ENCODE measurements at regions not wholly inside any gene's neighbourhood (a gene's known extent, or its start where the extent isn't known, plus 50 kb on each side); places are given as distances from the start of the nearest gene placed in this dataset.

GRCh38 chr19:30722761-30723160, 350.6 kb downstream of the ZNF536 start:
- no peak for DNase-seq

DNA sequence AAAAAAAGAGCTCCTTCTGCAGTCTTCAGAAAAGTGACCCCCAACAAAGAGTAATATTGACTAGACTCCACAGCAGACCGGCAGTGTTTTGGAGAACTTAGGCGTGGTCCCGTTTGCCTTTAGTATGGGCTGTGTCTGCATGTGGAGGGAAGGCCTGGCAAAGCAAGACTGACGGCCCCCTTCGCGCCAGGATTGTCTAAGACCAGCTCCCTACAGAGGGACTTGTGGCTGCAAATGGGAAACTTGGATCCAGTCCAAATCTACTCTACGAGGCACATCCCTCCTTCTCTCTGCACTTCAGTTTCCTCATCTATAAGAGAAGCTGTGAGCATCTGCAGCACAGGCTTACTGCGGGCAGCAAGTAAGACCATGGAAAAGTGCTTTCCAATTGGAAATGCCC, 350.0 kb downstream of the ZNF536 start:
- no peak for DNase-seq

DNA sequence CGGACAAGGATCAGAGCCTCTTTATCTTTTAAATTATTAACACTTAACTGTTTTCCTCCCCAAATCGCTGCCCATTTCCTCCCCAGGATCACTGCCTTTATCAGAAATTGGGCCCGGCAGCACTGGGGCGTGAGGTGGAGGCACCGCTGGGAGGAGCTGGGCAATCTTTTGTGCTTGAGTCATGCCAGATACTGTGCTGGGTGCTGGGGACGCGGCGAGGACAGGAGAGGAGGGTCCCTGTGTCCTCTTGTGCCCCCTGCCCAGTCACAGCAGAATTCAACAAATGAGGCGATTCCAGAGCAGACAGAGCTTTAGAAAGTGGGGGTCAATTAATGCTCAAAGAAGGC, 347.8 kb downstream of the ZNF536 start:
- DNase-seq = no peak

GRCh38 chr19:30719189-30719998, 347.2 kb downstream of the ZNF536 start:
- no peak for DNase-seq

DNA sequence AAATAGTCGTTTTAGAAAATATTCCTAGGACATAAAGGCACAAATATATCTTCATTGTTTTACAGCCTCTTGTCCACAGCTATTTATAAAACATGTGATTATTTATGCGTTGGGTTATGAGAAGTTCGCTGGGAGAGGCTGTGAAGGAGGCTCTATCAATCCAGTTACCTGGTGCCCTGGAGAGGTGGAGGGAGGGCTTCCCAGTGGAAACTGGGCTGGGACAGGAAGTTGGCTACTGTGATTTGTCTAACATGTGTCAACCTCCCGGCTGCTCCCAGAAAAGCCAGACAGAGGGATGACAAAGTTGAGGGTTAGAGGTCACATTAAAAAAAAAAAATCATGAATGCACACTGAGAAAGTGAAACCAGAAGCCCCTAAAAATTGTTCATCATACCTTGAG, 346.5 kb downstream of the ZNF536 start:
- DNase-seq = no peak

- DNase-seq = no peak
These were observed 345.8 kb downstream of the ZNF536 start for GRCh38 chr19:30718014-30718413.

DNA sequence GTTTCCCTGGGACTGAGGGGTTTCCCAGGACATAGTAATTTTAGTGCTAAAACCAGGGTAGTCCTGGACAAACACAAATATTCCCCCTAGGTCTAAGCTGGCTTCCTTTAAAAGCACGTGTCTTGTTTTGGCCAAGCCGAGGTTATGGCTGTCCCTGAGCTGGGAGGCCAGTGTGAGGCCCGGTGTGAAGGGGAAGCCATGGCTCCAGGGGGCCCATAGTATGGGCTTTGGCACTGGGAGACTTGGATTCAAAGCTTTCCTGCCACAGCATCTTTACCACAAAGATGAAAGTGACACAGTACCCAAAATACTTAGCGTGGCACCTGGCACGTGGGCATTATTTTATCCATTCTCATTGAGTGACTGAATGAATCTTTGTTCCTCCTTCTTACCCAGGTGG, 345.2 kb downstream of the ZNF536 start:
- DNase-seq = no peak

DNA sequence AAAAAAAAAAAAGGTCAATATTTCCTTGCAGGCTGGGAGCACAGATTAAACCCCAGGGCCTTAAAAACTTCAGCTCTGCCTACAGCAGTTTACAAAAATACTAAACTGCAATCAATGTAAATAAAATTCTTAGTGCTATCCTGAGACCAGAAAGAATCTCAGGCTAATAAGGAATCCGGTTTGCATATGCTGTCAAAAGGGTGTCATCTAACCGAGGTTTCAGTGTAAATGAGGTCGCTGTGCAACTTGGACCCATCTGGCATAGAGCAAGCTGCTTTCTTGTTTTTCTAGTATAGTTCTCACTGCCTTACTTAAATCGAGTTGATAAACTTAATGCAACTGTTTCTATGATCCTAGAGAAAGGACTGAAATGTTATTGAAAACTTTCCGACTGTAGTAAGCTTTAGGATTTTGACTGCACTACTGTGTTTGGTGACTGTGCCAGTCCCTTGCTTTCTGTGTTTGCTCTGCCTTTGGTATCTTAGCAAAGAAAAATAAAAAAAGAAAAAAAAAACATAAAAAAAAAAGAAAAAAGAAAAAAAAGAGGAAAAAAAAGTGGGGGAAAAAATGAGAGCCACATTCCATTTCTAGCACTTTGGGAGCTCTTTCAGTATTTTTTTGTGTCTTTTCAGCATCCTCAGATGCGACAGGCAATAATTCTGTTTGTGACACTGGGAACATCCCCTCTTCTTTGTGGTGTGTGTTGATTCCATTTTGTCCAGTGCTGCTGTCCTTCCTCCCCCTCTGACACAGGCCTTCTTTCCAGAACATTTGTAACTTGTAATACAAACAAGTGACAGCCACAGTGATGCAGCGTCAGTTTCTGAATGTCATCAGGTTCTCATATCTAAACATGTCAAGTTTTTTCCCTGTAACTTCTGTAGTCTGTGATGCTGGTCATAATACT, 340.5 kb downstream of the ZNF536 start:
- no peak for DNase-seq

DNA sequence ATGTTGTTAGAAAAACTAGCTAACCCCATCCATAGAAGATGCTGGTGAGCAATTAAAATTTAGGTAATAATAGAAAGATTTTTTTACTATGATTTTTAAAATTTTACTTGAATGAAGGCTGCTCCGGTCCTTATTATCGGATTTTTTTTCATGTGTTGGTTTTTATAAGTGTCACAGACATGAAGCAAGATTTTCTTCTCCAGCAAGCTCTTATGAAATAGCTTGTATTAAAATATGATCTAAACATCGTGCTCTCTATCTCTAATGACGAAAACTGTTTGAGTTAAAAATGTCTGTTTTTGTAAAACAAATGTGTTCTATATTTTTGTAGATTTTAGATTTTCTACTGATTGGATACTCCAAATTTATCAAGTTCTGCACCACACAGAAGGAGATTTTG, 339.6 kb downstream of the ZNF536 start:
- no peak for DNase-seq

GRCh38 chr19:30711296-30711695, 339.1 kb downstream of the ZNF536 start:
- no peak for DNase-seq

DNA sequence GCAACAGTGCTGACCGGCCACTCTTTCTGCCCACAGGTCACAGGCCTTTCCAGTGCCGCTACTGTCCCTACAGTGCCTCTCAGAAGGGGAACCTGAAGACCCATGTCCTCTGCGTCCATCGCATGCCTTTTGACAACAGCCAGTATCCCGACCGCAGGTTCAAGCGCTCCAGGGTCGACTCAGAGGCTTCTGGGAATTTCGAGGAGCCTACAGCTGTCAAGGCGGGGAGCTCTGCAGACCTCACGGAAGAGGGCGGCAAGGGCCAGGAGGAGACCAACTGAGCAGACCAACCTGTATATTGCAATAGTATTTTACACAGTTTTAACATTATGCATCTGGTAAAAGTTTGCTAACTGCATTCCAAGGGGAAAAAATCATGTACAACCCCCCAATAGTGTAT, 338.5 kb downstream of the ZNF536 start:
- DNase-seq = no peak

GRCh38 chr19:30708416-30709178, 336.4 kb downstream of the ZNF536 start:
- DNase-seq = no peak

- DNase-seq = no peak
These were observed 332.7 kb downstream of the ZNF536 start for GRCh38 chr19:30704771-30705330.

GRCh38 chr19:30703645-30704044, 331.5 kb downstream of the ZNF536 start:
- no peak for DNase-seq

DNA sequence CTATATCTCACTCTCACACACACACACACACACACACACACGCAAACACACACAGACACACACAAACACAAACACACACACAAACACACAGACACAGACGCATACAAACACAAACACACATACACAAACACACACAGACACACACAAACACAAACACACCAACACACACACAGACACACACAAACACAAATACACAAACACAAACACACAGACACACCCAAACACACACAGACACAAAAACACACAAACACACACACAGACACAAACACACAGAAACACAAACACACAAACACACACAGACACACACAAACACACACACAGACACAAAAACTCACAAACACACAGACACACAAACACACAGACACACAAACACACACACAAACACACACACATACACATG, 329.0 kb downstream of the ZNF536 start:
- DNase-seq = no peak

GRCh38 chr19:30699871-30700280, 327.7 kb downstream of the ZNF536 start:
- no peak for DNase-seq

- no peak for DNase-seq
These were observed 324.3 kb downstream of the ZNF536 start for GRCh38 chr19:30696514-30696913.

GRCh38 chr19:30695171-30695875, 323.1 kb downstream of the ZNF536 start:
- DNase-seq = no peak

GRCh38 chr19:30694156-30694755, 322.1 kb downstream of the ZNF536 start:
- no peak for DNase-seq

- DNase-seq = no peak
These were observed 320.8 kb downstream of the ZNF536 start for GRCh38 chr19:30692879-30693503.

DNA sequence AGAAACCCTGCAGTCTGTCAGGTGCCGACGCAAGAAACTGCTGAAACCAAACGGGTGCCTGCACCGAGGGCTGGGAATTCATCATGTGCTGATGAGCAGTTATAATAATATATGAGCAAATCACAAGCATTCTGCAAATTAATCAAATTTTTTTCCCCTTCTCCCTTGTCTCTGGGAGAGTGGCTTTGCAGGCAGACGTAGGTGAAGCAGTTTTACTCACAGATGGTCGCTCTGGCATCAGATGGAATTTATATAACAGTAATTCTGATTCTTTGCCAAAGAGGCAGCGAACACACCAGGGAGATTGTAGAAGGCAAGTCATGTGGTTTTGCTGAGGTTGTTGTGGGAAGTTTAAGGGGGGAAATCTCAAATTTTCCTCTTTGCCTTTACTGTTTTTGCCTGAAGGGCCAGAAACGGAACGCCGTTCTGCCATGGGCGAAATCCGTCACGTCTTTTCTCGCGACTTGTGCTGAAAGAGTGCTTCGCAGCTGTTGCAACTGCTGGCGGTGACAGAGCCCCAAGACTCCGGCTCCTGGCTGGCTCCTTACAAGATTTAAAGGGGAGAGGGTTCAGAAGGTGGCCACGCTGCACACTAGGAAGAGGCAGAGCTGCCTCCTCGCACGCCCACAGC, 320.1 kb downstream of the ZNF536 start:
- DNase-seq = no peak
